Ascending aorta (tissue), 2 donors: ENCODE measurements at regions not wholly inside any gene's neighbourhood (a gene's known extent, or its start where the extent isn't known, plus 50 kb on each side); places are given as distances from the start of the nearest gene placed in this dataset.

ENCODE experiments used
- DNase-seq, 2 donors: peaks; one replicate each; pipeline ENCODE4 v3.0.0-alpha.2; 2019; ENCODE audit warnings: low spot score in 2 of 2
- H3K27ac ChIP-seq, 2 donors: fragments of 200-600 bp; sonication (generic); one replicate each; pipeline ENCODE4 v1.5.1; 2016 to 2017; ENCODE audit warnings: mild to moderate bottlenecking in 1 of 2
- H3K27me3 ChIP-seq: fragments of 200-600 bp; sonication (generic); one replicate; pipeline ENCODE4 v1.5.1; 2017
- H3K36me3 ChIP-seq, 2 donors: fragments of 200-600 bp; sonication (generic); one replicate each; pipeline ENCODE4 v1.5.1; 2016
- H3K4me1 ChIP-seq, 2 donors: fragments of 200-600 bp; sonication (generic); one replicate each; pipeline ENCODE4 v1.5.1; 2016 to 2017; ENCODE audit warnings: mild to moderate bottlenecking in 1 of 2
- H3K4me3 ChIP-seq, 2 donors: fragments of 200-600 bp; sonication (generic); one replicate each; pipeline ENCODE4 v1.5.1; 2016 to 2017; ENCODE audit warnings: mild to moderate bottlenecking in 1 of 2
- H3K9me3 ChIP-seq, 2 donors: fragments of 200-600 bp; sonication (generic); one replicate each; pipeline ENCODE4 v1.5.1; 2016
- intact Hi-C: fragments of 100-400 bp; cut with DNase I; formaldehyde crosslinking; loops from one replicate; pipeline ENCODE4 v1.15.1; 2023
- TF ChIP-seq, protein P1 (sequence below), 3 experiments: fragments of 200-600 bp in 2 of 3; fragments of 450-650 bp in 1 of 3; sonication (generic) in 2 of 3; IDR thresholded peaks; one replicate each; pipeline ENCODE4 v1.5.1; 2016 to 2019; ENCODE audit warnings: antibody characterized with exemption in 3 of 3, mild to moderate bottlenecking in 1 of 3, moderate library complexity in 1 of 3

DNA sequence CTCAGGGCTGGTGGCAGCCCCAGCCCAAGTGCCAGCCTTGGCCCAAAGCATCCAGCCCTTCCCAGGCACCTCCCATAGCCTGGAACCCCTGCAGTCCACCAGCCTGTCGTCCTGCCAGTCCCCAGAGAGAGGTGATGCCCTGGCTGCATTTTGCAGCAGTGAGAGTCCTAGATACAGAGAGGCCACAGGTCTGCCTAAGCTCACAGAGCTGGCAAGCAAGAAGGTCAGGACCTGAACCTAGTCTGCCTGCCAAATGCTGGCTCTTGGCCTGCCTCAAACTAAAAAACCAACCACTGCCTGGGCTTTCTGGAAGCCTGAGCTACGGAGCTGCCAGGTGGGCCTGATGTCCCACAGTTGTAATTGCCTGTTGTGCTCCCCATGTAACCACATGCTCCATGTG is 164.9 kb downstream of the PHETA1 start:
- no peaks in the 10 kb centered on the region for H3K36me3 ChIP-seq
- no peak for DNase-seq
- H3K9me3 ChIP-seq: no peaks in the 10 kb centered on the region
- TF ChIP-seq, protein P1, sequence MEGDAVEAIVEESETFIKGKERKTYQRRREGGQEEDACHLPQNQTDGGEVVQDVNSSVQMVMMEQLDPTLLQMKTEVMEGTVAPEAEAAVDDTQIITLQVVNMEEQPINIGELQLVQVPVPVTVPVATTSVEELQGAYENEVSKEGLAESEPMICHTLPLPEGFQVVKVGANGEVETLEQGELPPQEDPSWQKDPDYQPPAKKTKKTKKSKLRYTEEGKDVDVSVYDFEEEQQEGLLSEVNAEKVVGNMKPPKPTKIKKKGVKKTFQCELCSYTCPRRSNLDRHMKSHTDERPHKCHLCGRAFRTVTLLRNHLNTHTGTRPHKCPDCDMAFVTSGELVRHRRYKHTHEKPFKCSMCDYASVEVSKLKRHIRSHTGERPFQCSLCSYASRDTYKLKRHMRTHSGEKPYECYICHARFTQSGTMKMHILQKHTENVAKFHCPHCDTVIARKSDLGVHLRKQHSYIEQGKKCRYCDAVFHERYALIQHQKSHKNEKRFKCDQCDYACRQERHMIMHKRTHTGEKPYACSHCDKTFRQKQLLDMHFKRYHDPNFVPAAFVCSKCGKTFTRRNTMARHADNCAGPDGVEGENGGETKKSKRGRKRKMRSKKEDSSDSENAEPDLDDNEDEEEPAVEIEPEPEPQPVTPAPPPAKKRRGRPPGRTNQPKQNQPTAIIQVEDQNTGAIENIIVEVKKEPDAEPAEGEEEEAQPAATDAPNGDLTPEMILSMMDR (IDR thresholded peaks at IDR 0.05): no peak
- no peak overlapping the region for H3K4me3 ChIP-seq
- H3K4me1 ChIP-seq: no peaks in the 10 kb centered on the region
- no peaks in the 10 kb centered on the region for H3K27me3 ChIP-seq
- H3K27ac ChIP-seq: no peak overlapping the region
- intact Hi-C loops: no loop called here

DNA sequence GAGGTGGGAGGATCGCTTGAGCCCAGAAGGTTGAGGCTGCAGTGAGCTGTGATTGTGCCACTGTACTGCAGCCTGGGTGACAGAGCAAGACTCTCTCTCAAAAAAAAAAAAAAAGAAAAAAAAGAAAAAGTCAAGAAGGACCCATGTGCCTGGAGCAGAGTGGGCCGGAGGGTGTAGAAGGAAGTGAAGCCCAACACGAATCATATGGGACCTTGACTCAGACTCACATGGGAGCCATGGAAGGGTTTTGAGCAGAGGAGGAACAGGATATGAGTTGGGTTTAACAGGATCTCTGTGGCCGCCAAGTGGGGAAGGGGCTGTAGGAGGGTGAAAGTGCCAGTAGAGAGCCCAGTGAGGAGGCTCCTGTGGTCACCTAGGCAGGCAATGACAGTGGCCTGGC is 165.4 kb downstream of the PHETA1 start:
- TF ChIP-seq, protein P1 (IDR thresholded peaks at IDR 0.05): no peak
- H3K9me3 ChIP-seq: no peaks in the 10 kb centered on the region
- intact Hi-C loops: no loop called here
- H3K27me3 ChIP-seq: no peaks in the 10 kb centered on the region
- no peaks in the 10 kb centered on the region for H3K4me1 ChIP-seq
- H3K4me3 ChIP-seq: no peak overlapping the region
- H3K27ac ChIP-seq: no peak overlapping the region
- no peaks in the 10 kb centered on the region for H3K36me3 ChIP-seq
- DNase-seq: no peak

DNA sequence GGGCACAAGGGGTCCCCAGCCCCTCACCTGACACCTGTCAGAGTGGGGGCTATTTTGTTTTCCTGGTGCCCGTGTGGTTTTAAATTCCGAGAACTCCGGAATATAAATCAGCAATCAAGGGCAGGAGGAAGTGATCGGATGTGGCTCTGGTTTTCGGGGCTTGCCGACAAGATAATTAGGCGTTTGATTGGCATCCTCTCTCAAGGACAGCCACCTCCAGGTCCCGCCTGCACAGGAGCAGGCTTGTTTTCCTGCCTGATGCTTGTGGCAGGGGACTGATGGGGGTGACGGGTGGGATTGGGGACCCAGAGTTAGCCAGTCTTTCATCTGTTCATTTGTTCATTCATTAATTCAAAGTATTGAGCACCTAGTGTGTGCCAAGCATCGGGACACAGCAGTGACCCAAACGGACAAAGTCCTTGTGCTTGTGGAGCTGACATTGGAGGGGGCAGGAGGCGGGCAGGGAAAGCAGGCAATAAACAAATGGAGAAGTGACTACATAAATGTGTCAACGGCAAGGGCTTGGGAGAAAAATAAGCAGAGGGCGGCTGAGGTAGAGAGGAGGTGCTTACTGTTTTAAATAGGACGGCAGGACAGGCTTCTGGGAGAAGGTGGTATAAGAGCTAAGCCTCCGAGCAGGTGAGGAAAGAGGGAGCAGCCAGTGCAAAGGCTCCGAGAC is 166.5 kb downstream of the PHETA1 start:
- Histone ChIP-seq H3K4me3 (no peak overlapping the region), H3K27ac (no peak overlapping the region), H3K9me3 (no peaks in the 10 kb centered on the region), H3K27me3 (no peaks in the 10 kb centered on the region), H3K4me1 (no peaks in the 10 kb centered on the region), H3K36me3 (no peaks in the 10 kb centered on the region)
- TF ChIP-seq, protein P1 (IDR thresholded peaks at IDR 0.05): no peak
- intact Hi-C loops: no loop called here
- DNase-seq: no peak

DNA sequence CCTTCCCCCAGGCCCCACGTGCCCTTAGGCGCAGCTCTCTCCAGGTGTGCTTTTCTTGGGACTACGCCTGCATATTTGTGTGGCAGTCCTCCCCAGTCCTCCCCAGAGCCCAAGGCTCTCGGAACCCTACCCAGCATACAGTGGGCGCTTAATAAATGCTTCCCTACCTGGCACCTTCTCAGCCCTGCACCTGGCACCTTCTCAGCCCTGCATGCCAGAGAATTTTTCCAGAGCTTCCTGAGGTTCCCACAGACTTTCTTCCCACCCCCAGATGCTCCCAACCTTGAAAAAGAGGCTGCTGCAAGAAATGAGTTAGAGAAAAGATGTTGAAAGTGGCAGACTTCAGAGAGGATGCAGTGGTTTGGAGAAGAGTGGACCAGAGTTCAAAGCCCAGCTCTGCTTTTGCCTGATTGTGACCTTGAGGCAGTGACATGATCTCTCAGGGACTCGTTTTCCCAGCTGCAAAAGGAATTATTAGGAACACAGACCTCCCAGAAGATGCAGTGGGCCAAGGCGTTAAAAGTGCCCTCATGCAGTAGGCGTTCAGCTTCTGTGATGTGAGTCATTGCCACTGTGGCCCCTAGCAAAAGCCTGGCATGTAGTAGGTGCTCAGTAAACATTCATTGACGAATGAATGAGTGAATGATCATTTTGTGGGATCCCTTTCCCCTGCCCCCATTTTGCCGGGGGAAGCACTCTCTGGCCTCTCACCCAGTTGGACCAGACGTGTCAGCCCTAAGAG is 167.2 kb downstream of the PHETA1 start:
- TF ChIP-seq, protein P1 (IDR thresholded peaks at IDR 0.05): no peak
- H3K4me3 ChIP-seq: no peak overlapping the region
- no peak for DNase-seq
- H3K4me1 ChIP-seq: no peaks in the 10 kb centered on the region
- H3K27me3 ChIP-seq: no peaks in the 10 kb centered on the region
- intact Hi-C loops: no loop called here
- no peak overlapping the region for H3K27ac ChIP-seq
- no peaks in the 10 kb centered on the region for H3K9me3 ChIP-seq
- H3K36me3 ChIP-seq: no peaks in the 10 kb centered on the region

DNA sequence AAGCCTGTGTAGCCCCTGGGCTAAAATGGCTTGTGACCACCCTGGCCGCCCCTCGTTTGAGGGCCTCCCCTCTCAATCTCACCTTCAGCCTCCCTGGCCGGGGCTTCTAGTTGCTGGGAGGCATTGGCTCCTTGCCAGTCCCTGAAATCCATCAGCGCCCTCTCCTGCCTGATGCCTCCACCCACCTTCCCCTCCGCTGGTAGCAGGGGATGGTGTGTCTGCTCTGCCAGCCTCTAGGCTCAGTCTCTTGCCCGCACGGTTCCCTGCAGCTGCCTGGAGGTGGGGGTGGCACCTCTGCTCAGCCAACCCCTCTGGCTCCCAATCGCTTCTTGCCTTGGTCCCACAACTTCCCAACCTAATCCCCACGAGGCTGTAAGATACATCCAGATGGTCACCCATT is 167.9 kb downstream of the PHETA1 start:
- Histone ChIP-seq H3K4me3 (no peak overlapping the region), H3K4me1 (no peaks in the 10 kb centered on the region), H3K36me3 (no peaks in the 10 kb centered on the region), H3K27me3 (no peaks in the 10 kb centered on the region), H3K27ac (no peak overlapping the region), H3K9me3 (no peaks in the 10 kb centered on the region)
- intact Hi-C loops: no loop called here
- TF ChIP-seq, protein P1 (IDR thresholded peaks at IDR 0.05): no peak
- no peak for DNase-seq
